ENCODE measurements at regions not wholly inside any gene's neighbourhood (a gene's known extent, or its start where the extent isn't known, plus 50 kb on each side); places are given as distances from the start of the nearest gene placed in this dataset.
A peak's percentile ranks its signal among the peaks of the same experiment; 100 is the strongest.
"Not testable (repeated sequence)": the region's sequence is repeated elsewhere in the genome, so short reads cannot be mapped to it uniquely, and the experiment has no call there.

GRCh38 chr6:60737315-60737714 lies 1548.7 kb downstream of the KHDRBS2 start:
- not testable (repeated sequence) for H3K27ac ChIP-seq (ENCODE audit: low read length); H3K4me1 ChIP-seq (ENCODE audit: control insufficient read depth, low read depth, low read length); H3K9ac ChIP-seq (ENCODE audit: low read length); H3K27me3 ChIP-seq (ENCODE audit: control insufficient read depth, insufficient read depth, low read length); H3K9me3 ChIP-seq (ENCODE audit: control insufficient read depth, low read depth, low read length); H3K4me3 ChIP-seq (ENCODE audit: low read length); H3K36me3 ChIP-seq (ENCODE audit: control insufficient read depth, low read depth, low read length)

- H3K9me3 ChIP-seq (ENCODE audit: control insufficient read depth, low read depth, low read length); H3K27ac ChIP-seq (ENCODE audit: low read length); H3K27me3 ChIP-seq (ENCODE audit: control insufficient read depth, insufficient read depth, low read length); H3K9ac ChIP-seq (ENCODE audit: low read length); H3K4me1 ChIP-seq (ENCODE audit: control insufficient read depth, low read depth, low read length); H3K4me3 ChIP-seq (ENCODE audit: low read length); H3K36me3 ChIP-seq (ENCODE audit: control insufficient read depth, low read depth, low read length): not testable (repeated sequence)
Observed at GRCh38 chr6:60723935-60724334, 1562.1 kb downstream of the KHDRBS2 start.

GRCh38 chr6:60695232-60695631 lies 1590.8 kb downstream of the KHDRBS2 start:
- H3K4me1 ChIP-seq (ENCODE audit: control insufficient read depth, low read depth, low read length) = peaks cover 3% of the 10 kb centered on the region
- H3K27ac ChIP-seq (ENCODE audit: low read length) = no peak overlapping the region
- H3K4me3 ChIP-seq (ENCODE audit: low read length) = no peak overlapping the region
- H3K36me3 ChIP-seq (ENCODE audit: control insufficient read depth, low read depth, low read length) = no peaks in the 10 kb centered on the region
- no peaks in the 10 kb centered on the region for H3K27me3 ChIP-seq (ENCODE audit: control insufficient read depth, insufficient read depth, low read length)
- no peak overlapping the region for H3K9ac ChIP-seq (ENCODE audit: low read length)
- H3K9me3 ChIP-seq (ENCODE audit: control insufficient read depth, low read depth, low read length) = peaks cover 17% of the 10 kb centered on the region

GRCh38 chr6:60687085-60687484 lies 1598.9 kb downstream of the KHDRBS2 start:
- Histone ChIP-seq H3K4me3 (ENCODE audit: low read length) (no peak overlapping the region), H3K36me3 (ENCODE audit: control insufficient read depth, low read depth, low read length) (no peaks in the 10 kb centered on the region), H3K4me1 (ENCODE audit: control insufficient read depth, low read depth, low read length) (peaks cover 7% of the 10 kb centered on the region), H3K9me3 (ENCODE audit: control insufficient read depth, low read depth, low read length) (no peaks in the 10 kb centered on the region), H3K27me3 (ENCODE audit: control insufficient read depth, insufficient read depth, low read length) (no peaks in the 10 kb centered on the region), H3K9ac (ENCODE audit: low read length) (no peak overlapping the region), H3K27ac (ENCODE audit: low read length) (no peak overlapping the region)

- no peaks in the 10 kb centered on the region for H3K36me3 ChIP-seq (ENCODE audit: control insufficient read depth, low read depth, low read length)
- H3K4me1 ChIP-seq (ENCODE audit: control insufficient read depth, low read depth, low read length) = no peaks in the 10 kb centered on the region
- H3K9me3 ChIP-seq (ENCODE audit: control insufficient read depth, low read depth, low read length) = no peaks in the 10 kb centered on the region
- H3K9ac ChIP-seq (ENCODE audit: low read length) = no peak overlapping the region
- H3K27ac ChIP-seq (ENCODE audit: low read length) = no peak overlapping the region
- H3K27me3 ChIP-seq (ENCODE audit: control insufficient read depth, insufficient read depth, low read length) = no peaks in the 10 kb centered on the region
- H3K4me3 ChIP-seq (ENCODE audit: low read length) = no peak overlapping the region
Observed at GRCh38 chr6:60681806-60682205, 1604.2 kb downstream of the KHDRBS2 start.

- Histone ChIP-seq H3K4me1 (ENCODE audit: control insufficient read depth, low read depth, low read length) (no peaks in the 10 kb centered on the region), H3K27me3 (ENCODE audit: control insufficient read depth, insufficient read depth, low read length) (no peaks in the 10 kb centered on the region), H3K9me3 (ENCODE audit: control insufficient read depth, low read depth, low read length) (peaks cover 8% of the 10 kb centered on the region), H3K9ac (ENCODE audit: low read length) (no peak overlapping the region), H3K36me3 (ENCODE audit: control insufficient read depth, low read depth, low read length) (no peaks in the 10 kb centered on the region), H3K27ac (ENCODE audit: low read length) (no peak overlapping the region), H3K4me3 (ENCODE audit: low read length) (no peak overlapping the region)
Observed at GRCh38 chr6:60679175-60679574, 1606.8 kb downstream of the KHDRBS2 start.

- Histone ChIP-seq H3K4me1 (ENCODE audit: control insufficient read depth, low read depth, low read length) (peaks cover 13% of the 10 kb centered on the region), H3K27ac (ENCODE audit: low read length) (peak overlapping the region; percentile 39), H3K9ac (ENCODE audit: low read length) (no peak overlapping the region), H3K4me3 (ENCODE audit: low read length) (no peak overlapping the region), H3K9me3 (ENCODE audit: control insufficient read depth, low read depth, low read length) (peaks cover 15% of the 10 kb centered on the region), H3K27me3 (ENCODE audit: control insufficient read depth, insufficient read depth, low read length) (no peaks in the 10 kb centered on the region), H3K36me3 (ENCODE audit: control insufficient read depth, low read depth, low read length) (no peaks in the 10 kb centered on the region)
Observed at GRCh38 chr6:60671369-60671768, 1614.7 kb downstream of the KHDRBS2 start.

GRCh38 chr6:60670036-60670435 lies 1616.0 kb downstream of the KHDRBS2 start:
- no peak overlapping the region for H3K4me3 ChIP-seq (ENCODE audit: low read length)
- peak overlapping the region; percentile 34 for H3K27ac ChIP-seq (ENCODE audit: low read length)
- H3K4me1 ChIP-seq (ENCODE audit: control insufficient read depth, low read depth, low read length) = peaks cover 13% of the 10 kb centered on the region
- H3K27me3 ChIP-seq (ENCODE audit: control insufficient read depth, insufficient read depth, low read length) = no peaks in the 10 kb centered on the region
- H3K36me3 ChIP-seq (ENCODE audit: control insufficient read depth, low read depth, low read length) = no peaks in the 10 kb centered on the region
- H3K9ac ChIP-seq (ENCODE audit: low read length) = no peak overlapping the region
- peaks cover 13% of the 10 kb centered on the region for H3K9me3 ChIP-seq (ENCODE audit: control insufficient read depth, low read depth, low read length)

- Histone ChIP-seq H3K9me3 (ENCODE audit: control insufficient read depth, low read depth, low read length) (peaks cover 6% of the 10 kb centered on the region), H3K4me1 (ENCODE audit: control insufficient read depth, low read depth, low read length) (peaks cover 13% of the 10 kb centered on the region), H3K27ac (ENCODE audit: low read length) (no peak overlapping the region), H3K4me3 (ENCODE audit: low read length) (no peak overlapping the region), H3K36me3 (ENCODE audit: control insufficient read depth, low read depth, low read length) (no peaks in the 10 kb centered on the region), H3K27me3 (ENCODE audit: control insufficient read depth, insufficient read depth, low read length) (no peaks in the 10 kb centered on the region), H3K9ac (ENCODE audit: low read length) (no peak overlapping the region)
Observed at GRCh38 chr6:60668428-60668827, 1617.6 kb downstream of the KHDRBS2 start.

- H3K4me3 ChIP-seq (ENCODE audit: low read length); H3K36me3 ChIP-seq (ENCODE audit: control insufficient read depth, low read depth, low read length); H3K9ac ChIP-seq (ENCODE audit: low read length); H3K27me3 ChIP-seq (ENCODE audit: control insufficient read depth, insufficient read depth, low read length); H3K4me1 ChIP-seq (ENCODE audit: control insufficient read depth, low read depth, low read length); H3K27ac ChIP-seq (ENCODE audit: low read length): not testable (repeated sequence)
- peaks cover 13% of the 10 kb centered on the region for H3K9me3 ChIP-seq (ENCODE audit: control insufficient read depth, low read depth, low read length)
Observed at GRCh38 chr6:60663199-60663598, 1622.8 kb downstream of the KHDRBS2 start.

- Histone ChIP-seq H3K4me1 (ENCODE audit: control insufficient read depth, low read depth, low read length) (no peaks in the 10 kb centered on the region), H3K9ac (ENCODE audit: low read length) (no peak overlapping the region), H3K27me3 (ENCODE audit: control insufficient read depth, insufficient read depth, low read length) (no peaks in the 10 kb centered on the region), H3K9me3 (ENCODE audit: control insufficient read depth, low read depth, low read length) (no peaks in the 10 kb centered on the region), H3K36me3 (ENCODE audit: control insufficient read depth, low read depth, low read length) (no peaks in the 10 kb centered on the region), H3K4me3 (ENCODE audit: low read length) (no peak overlapping the region), H3K27ac (ENCODE audit: low read length) (no peak overlapping the region)
Observed at GRCh38 chr6:60643870-60644269, 1642.2 kb downstream of the KHDRBS2 start.

- not testable (repeated sequence) for H3K27ac ChIP-seq (ENCODE audit: low read length); H3K9me3 ChIP-seq (ENCODE audit: control insufficient read depth, low read depth, low read length); H3K4me3 ChIP-seq (ENCODE audit: low read length); H3K9ac ChIP-seq (ENCODE audit: low read length); H3K27me3 ChIP-seq (ENCODE audit: control insufficient read depth, insufficient read depth, low read length); H3K4me1 ChIP-seq (ENCODE audit: control insufficient read depth, low read depth, low read length); H3K36me3 ChIP-seq (ENCODE audit: control insufficient read depth, low read depth, low read length)
Observed at GRCh38 chr6:60639185-60639584, 1646.8 kb downstream of the KHDRBS2 start.

Measured in iPS-18a (cell line).